C4-2B (cell line): ENCODE measurements at regions not wholly inside any gene's neighbourhood (a gene's known extent, or its start where the extent isn't known, plus 50 kb on each side); places are given as distances from the start of the nearest gene placed in this dataset.

Source experiments
- ZFX ChIP-seq: fragments of 450-650 bp; IDR thresholded peaks from 2 replicates; pipeline ENCODE4 v1.6.1; 2017
- TF ChIP-seq, protein P1 (sequence below): fragments of 450-650 bp; conservative IDR thresholded peaks from 2 replicates; pipeline ENCODE4 v1.5.1; 2017; ENCODE audit warnings: mild to moderate bottlenecking

DNA sequence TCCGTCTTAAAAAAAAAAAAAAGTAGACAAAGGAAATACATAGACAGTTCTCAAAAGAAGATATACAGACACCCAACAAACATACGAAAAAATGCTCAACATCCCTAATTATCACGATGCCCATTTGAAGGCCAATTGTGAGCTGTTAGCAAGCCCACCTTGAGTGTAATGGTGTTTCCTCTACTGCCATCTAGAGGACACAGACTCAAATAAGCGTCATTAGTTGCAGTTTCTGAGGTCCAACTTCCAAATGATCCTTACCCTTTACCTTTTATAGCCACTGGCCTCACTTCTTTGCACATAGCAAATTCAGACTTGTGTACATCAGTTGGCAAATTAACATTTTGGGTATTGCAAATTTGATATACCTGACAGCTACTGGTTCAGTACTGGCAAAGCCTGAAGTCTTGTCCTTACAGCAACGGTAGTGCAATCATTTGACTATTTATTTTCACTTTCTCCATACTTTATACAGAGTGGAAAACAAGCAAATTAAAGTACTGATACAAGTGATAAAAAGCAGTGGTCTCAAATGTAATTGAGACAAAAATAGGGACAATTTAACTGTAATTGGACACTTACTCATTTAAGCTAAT is 536.3 kb upstream of the EEF2KMT start:
- TF ChIP-seq, protein P1, sequence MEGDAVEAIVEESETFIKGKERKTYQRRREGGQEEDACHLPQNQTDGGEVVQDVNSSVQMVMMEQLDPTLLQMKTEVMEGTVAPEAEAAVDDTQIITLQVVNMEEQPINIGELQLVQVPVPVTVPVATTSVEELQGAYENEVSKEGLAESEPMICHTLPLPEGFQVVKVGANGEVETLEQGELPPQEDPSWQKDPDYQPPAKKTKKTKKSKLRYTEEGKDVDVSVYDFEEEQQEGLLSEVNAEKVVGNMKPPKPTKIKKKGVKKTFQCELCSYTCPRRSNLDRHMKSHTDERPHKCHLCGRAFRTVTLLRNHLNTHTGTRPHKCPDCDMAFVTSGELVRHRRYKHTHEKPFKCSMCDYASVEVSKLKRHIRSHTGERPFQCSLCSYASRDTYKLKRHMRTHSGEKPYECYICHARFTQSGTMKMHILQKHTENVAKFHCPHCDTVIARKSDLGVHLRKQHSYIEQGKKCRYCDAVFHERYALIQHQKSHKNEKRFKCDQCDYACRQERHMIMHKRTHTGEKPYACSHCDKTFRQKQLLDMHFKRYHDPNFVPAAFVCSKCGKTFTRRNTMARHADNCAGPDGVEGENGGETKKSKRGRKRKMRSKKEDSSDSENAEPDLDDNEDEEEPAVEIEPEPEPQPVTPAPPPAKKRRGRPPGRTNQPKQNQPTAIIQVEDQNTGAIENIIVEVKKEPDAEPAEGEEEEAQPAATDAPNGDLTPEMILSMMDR: peak; percentile 83
- TF ChIP-seq ZFX: no peak
